ENCODE measurements at regions not wholly inside any gene's neighbourhood (a gene's known extent, or its start where the extent isn't known, plus 50 kb on each side); places are given as distances from the start of the nearest gene placed in this dataset.

GRCh38 chr7:132730105-132730504, 153.8 kb upstream of the PLXNA4 start:
- TF ChIP-seq CTCF (IDR thresholded peaks at IDR 0.05; ENCODE audit: insufficient read depth, low read depth, low read length) (no peak), EZH2 (IDR thresholded peaks at IDR 0.05; ENCODE audit: insufficient read depth, low read length) (no peak)

All from astrocyte (in vitro differentiated cells and primary cell).